ENCODE measurements at regions not wholly inside any gene's neighbourhood (a gene's known extent, or its start where the extent isn't known, plus 50 kb on each side); places are given as distances from the start of the nearest gene placed in this dataset.

- TF ChIP-seq CTCF (IDR thresholded peaks at IDR 0.05; ENCODE audit: low read depth, low read length) = no peak
These were observed 128.9 kb upstream of the GATA6 start for GRCh38 chr18:22040533-22040932.

GRCh38 chr18:22043837-22044236 lies 125.6 kb upstream of the GATA6 start:
- no peak for TF ChIP-seq CTCF (IDR thresholded peaks at IDR 0.05; ENCODE audit: low read depth, low read length)
- no peak overlapping the region for H3K4me3 ChIP-seq (ENCODE audit: low read depth, low read length)

More at GRCh38 chr18:22040533-22040932, 128.9 kb upstream of the GATA6 start:
- no peak overlapping the region for H3K4me3 ChIP-seq (ENCODE audit: low read depth, low read length)

GRCh38 chr18:22044474-22045220 lies 124.7 kb upstream of the GATA6 start:
- TF ChIP-seq CTCF (IDR thresholded peaks at IDR 0.05; ENCODE audit: low read depth, low read length) = no peak
- H3K4me3 ChIP-seq (ENCODE audit: low read depth, low read length) = no peak overlapping the region

- no peak for TF ChIP-seq CTCF (IDR thresholded peaks at IDR 0.05; ENCODE audit: low read depth, low read length)
- H3K4me3 ChIP-seq (ENCODE audit: low read depth, low read length) = no peak overlapping the region
These were observed 124.0 kb upstream of the GATA6 start for GRCh38 chr18:22045221-22045918.

GRCh38 chr18:22046473-22046872 lies 122.9 kb upstream of the GATA6 start:
- no peak for TF ChIP-seq CTCF (IDR thresholded peaks at IDR 0.05; ENCODE audit: low read depth, low read length)
- H3K4me3 ChIP-seq (ENCODE audit: low read depth, low read length) = no peak overlapping the region

- no peak overlapping the region for H3K4me3 ChIP-seq (ENCODE audit: low read depth, low read length)
- no peak for TF ChIP-seq CTCF (IDR thresholded peaks at IDR 0.05; ENCODE audit: low read depth, low read length)
These were observed 121.9 kb upstream of the GATA6 start for GRCh38 chr18:22047485-22047884.

- H3K4me3 ChIP-seq (ENCODE audit: low read depth, low read length) = no peak overlapping the region
- no peak for TF ChIP-seq CTCF (IDR thresholded peaks at IDR 0.05; ENCODE audit: low read depth, low read length)
These were observed 121.2 kb upstream of the GATA6 start for GRCh38 chr18:22048221-22048620.
